DND-41 (cell line): ENCODE measurements at regions not wholly inside any gene's neighbourhood (a gene's known extent, or its start where the extent isn't known, plus 50 kb on each side); places are given as distances from the start of the nearest gene placed in this dataset.

ENCODE experiments used
- ATAC-seq: fragments of 200-7000 bp; cut with Tn5 transposase; 3 replicates; pipeline ENCODE4 v1.9.1; 2021; ENCODE audit warnings: low read depth; ENCODE audit not compliant: insufficient read depth
- DNase-seq: peaks from one replicate; pipeline ENCODE4 v3.0.0-alpha.2; 2020
- H2AFZ ChIP-seq: 2 replicates; pipeline ENCODE4 v1.6.0; 2012; ENCODE audit warnings: low read depth, low read length
- H3K27ac ChIP-seq: 2 replicates; pipeline ENCODE4 v1.5.1; 2012; ENCODE audit warnings: low read length, inconsistent platforms
- H3K27me3 ChIP-seq: fragments of 200-600 bp; sonication (generic); 2 replicates; pipeline ENCODE4 v1.6.0; 2012; ENCODE audit warnings: low read length, mild to moderate bottlenecking, inconsistent platforms; ENCODE audit not compliant: insufficient read depth, poor library complexity
- H3K36me3 ChIP-seq: 2 replicates; pipeline ENCODE4 v1.5.1; 2012; ENCODE audit warnings: low read length, inconsistent platforms; ENCODE audit not compliant: insufficient read depth
- H3K4me1 ChIP-seq: 2 replicates; pipeline ENCODE4 v1.5.1; 2012; ENCODE audit warnings: mild to moderate bottlenecking, low read length; ENCODE audit not compliant: insufficient read depth
- H3K4me2 ChIP-seq: 2 replicates; pipeline ENCODE4 v1.6.0; 2012; ENCODE audit warnings: mild to moderate bottlenecking, moderate library complexity, low read length, inconsistent platforms; ENCODE audit not compliant: insufficient read depth
- H3K4me3 ChIP-seq, 2 experiments: fragments of 200-600 bp in 1 of 2; shearing (Covaris generic) in 1 of 2; 2 replicates each; pipeline ENCODE4 v1.5.1; 2012 to 2016; ENCODE audit warnings: inconsistent platforms in 2 of 2, low read length in 2 of 2, mild to moderate bottlenecking in 2 of 2, low read depth in 1 of 2, moderate library complexity in 1 of 2
- H3K79me2 ChIP-seq: 2 replicates; pipeline ENCODE4 v1.6.0; 2012; ENCODE audit warnings: low read length, inconsistent platforms; ENCODE audit not compliant: insufficient read depth
- H3K9ac ChIP-seq: 2 replicates; pipeline ENCODE4 v1.6.0; 2012; ENCODE audit warnings: low read depth, mild to moderate bottlenecking, inconsistent platforms, low read length, moderate library complexity
- H3K9me3 ChIP-seq: 2 replicates; pipeline ENCODE4 v1.5.1; 2012; ENCODE audit warnings: low read length, moderate library complexity, mild to moderate bottlenecking, inconsistent platforms; ENCODE audit not compliant: insufficient read depth, severe bottlenecking
- H4K20me1 ChIP-seq: 2 replicates; pipeline ENCODE4 v1.6.0; 2012; ENCODE audit warnings: low read length; ENCODE audit not compliant: insufficient read depth
- CTCF ChIP-seq: IDR thresholded peaks from 2 replicates; pipeline ENCODE4 v1.5.1; 2012; ENCODE audit warnings: borderline replicate concordance, low read length, moderate library complexity, mild to moderate bottlenecking; ENCODE audit not compliant: poor library complexity, severe bottlenecking; ENCODE audit errors: extremely low read depth
- EZH2 ChIP-seq: IDR thresholded peaks from 3 replicates; pipeline ENCODE4 v1.6.1; 2012; ENCODE audit warnings: borderline replicate concordance, low read depth, mild to moderate bottlenecking, moderate library complexity, low read length, inconsistent platforms; ENCODE audit not compliant: severe bottlenecking

- no peak for DNase-seq
- ATAC-seq = no peak
- Histone ChIP-seq H3K79me2 (no peaks in the 10 kb centered on the region), H3K4me3 (no peak overlapping the region), H3K4me1 (no peaks in the 10 kb centered on the region), H3K27me3 (no peaks in the 10 kb centered on the region), H3K27ac (no peak overlapping the region), H4K20me1 (no peaks in the 10 kb centered on the region), H3K4me2 (no peak overlapping the region), H3K9me3 (no peaks in the 10 kb centered on the region), H2AFZ (no peak overlapping the region), H3K9ac (no peak overlapping the region), H3K36me3 (peaks cover 42% of the 10 kb centered on the region; the same call in 1 of the 2 replicates)
- TF ChIP-seq CTCF (no peak), EZH2 (no peak)
Observed at GRCh38 chr1:232487236-232487635, 142.7 kb downstream of the SIPA1L2 start.

GRCh38 chr1:232486454-232487207 lies 143.3 kb downstream of the SIPA1L2 start:
- Histone ChIP-seq H3K36me3 (peaks cover 38% of the 10 kb centered on the region; the same call in 1 of the 2 replicates), H3K79me2 (no peaks in the 10 kb centered on the region), H3K4me2 (no peak overlapping the region), H3K9me3 (no peaks in the 10 kb centered on the region), H3K27ac (no peak overlapping the region), H3K4me1 (no peaks in the 10 kb centered on the region), H4K20me1 (no peaks in the 10 kb centered on the region), H3K27me3 (no peaks in the 10 kb centered on the region), H3K9ac (no peak overlapping the region), H2AFZ (no peak overlapping the region), H3K4me3 (no peak overlapping the region)
- ATAC-seq (no peak), DNase-seq (no peak)
- TF ChIP-seq CTCF = no peak
- TF ChIP-seq EZH2 = no peak

GRCh38 chr1:232486006-232486405 lies 143.9 kb downstream of the SIPA1L2 start:
- no peaks in the 10 kb centered on the region for H3K79me2 ChIP-seq
- no peak overlapping the region for H3K4me2 ChIP-seq
- no peaks in the 10 kb centered on the region for H4K20me1 ChIP-seq
- DNase-seq (no peak), ATAC-seq (no peak)
- H3K27me3 ChIP-seq = no peaks in the 10 kb centered on the region
- TF ChIP-seq CTCF (no peak), EZH2 (no peak)
- H3K27ac ChIP-seq = no peak overlapping the region
- H3K4me3 ChIP-seq = no peak overlapping the region
- no peaks in the 10 kb centered on the region for H3K9me3 ChIP-seq
- H2AFZ ChIP-seq = no peak overlapping the region
- no peaks in the 10 kb centered on the region for H3K4me1 ChIP-seq
- H3K9ac ChIP-seq = no peak overlapping the region
- H3K36me3 ChIP-seq = peaks cover 34% of the 10 kb centered on the region; the same call in 1 of the 2 replicates
